HG03575 (cell line): ENCODE measurements at regions not wholly inside any gene's neighbourhood (a gene's known extent, or its start where the extent isn't known, plus 50 kb on each side); places are given as distances from the start of the nearest gene placed in this dataset.
"Not testable (repeated sequence)": the region's sequence is repeated elsewhere in the genome, so short reads cannot be mapped to it uniquely, and the experiment has no call there.

Source experiments
- ATAC-seq: cut with Tn5 transposase; IDR thresholded peaks from one replicate; pipeline ENCODE4 v1.9.1; 2021; ENCODE audit not compliant: unreplicated experiment, insufficient number of reproducible peaks, low FRiP score; ENCODE audit errors: extremely low read depth

GRCh38 chr9:31996331-31996730, 388.1 kb upstream of the ACO1 start:
- ATAC-seq: no peak

- no peak for ATAC-seq
Measured at GRCh38 chr9:32004431-32005076, 379.9 kb upstream of the ACO1 start.

- ATAC-seq: no peak
Measured at GRCh38 chr9:32010322-32010721, 374.1 kb upstream of the ACO1 start.

GRCh38 chr9:32011049-32011448, 373.4 kb upstream of the ACO1 start:
- ATAC-seq: no peak

- no peak for ATAC-seq
Measured at GRCh38 chr9:32015795-32016194, 368.6 kb upstream of the ACO1 start.

- ATAC-seq: no peak
Measured at GRCh38 chr9:32045513-32045912, 338.9 kb upstream of the ACO1 start.

- no peak for ATAC-seq
Measured at GRCh38 chr9:32067261-32067660, 317.2 kb upstream of the ACO1 start.

GRCh38 chr9:32069169-32069813, 315.2 kb upstream of the ACO1 start:
- ATAC-seq: no peak

- no peak for ATAC-seq
Measured at GRCh38 chr9:32069969-32070368, 314.5 kb upstream of the ACO1 start.

- ATAC-seq: no peak
Measured at GRCh38 chr9:32072570-32072969, 311.9 kb upstream of the ACO1 start.

- ATAC-seq: no peak
Measured at GRCh38 chr9:32092031-32092430, 292.4 kb upstream of the ACO1 start.

GRCh38 chr9:32117291-32117690, 267.2 kb upstream of the ACO1 start:
- ATAC-seq: no peak

GRCh38 chr9:32128546-32128945, 255.9 kb upstream of the ACO1 start:
- ATAC-seq: no peak

GRCh38 chr9:32130709-32131108, 253.7 kb upstream of the ACO1 start:
- not testable (repeated sequence) for ATAC-seq

GRCh38 chr9:32136700-32137339, 247.6 kb upstream of the ACO1 start:
- no peak for ATAC-seq

- ATAC-seq: no peak
Measured at GRCh38 chr9:32142074-32142473, 242.4 kb upstream of the ACO1 start.

- not testable (repeated sequence) for ATAC-seq
Measured at GRCh38 chr9:32148553-32148952, 235.9 kb upstream of the ACO1 start.

- ATAC-seq: no peak
Measured at GRCh38 chr9:32161209-32161608, 223.2 kb upstream of the ACO1 start.

GRCh38 chr9:32161720-32162119, 222.7 kb upstream of the ACO1 start:
- peak; percentile 75 for ATAC-seq

- not testable (repeated sequence) for ATAC-seq
Measured at GRCh38 chr9:32166316-32166715, 218.1 kb upstream of the ACO1 start.
